GM19023 (cell line): ENCODE measurements at regions not wholly inside any gene's neighbourhood (a gene's known extent, or its start where the extent isn't known, plus 50 kb on each side); places are given as distances from the start of the nearest gene placed in this dataset.
"Not testable (repeated sequence)": the region's sequence is repeated elsewhere in the genome, so short reads cannot be mapped to it uniquely, and the experiment has no call there.

Source experiments
- ATAC-seq: cut with Tn5 transposase; IDR thresholded peaks from one replicate; pipeline ENCODE4 v1.9.1; 2021; ENCODE audit warnings: mild to moderate bottlenecking, moderate library complexity; ENCODE audit not compliant: unreplicated experiment

- ATAC-seq: no peak
Measured at GRCh38 chr3:70519026-70519425, 206.6 kb upstream of the MDFIC2 start.

DNA sequence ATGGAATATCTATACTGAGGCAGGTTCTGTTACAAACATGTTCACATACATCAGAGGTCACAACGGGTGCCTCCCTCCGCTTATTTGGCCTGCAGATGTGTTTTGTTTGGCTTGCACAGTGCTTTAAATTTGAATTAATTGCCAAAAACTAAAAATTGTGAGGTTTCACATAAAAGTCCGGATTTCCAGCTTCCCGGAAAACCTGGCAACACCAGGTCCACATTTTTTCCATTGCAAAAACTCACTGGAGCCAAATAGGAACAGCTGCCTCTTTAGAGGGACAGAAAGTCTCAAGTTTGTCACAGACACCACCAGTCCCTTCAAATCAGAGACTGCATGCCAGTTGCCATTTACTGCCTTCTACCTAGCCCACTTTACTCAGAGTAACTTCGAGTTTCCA, 205.9 kb upstream of the MDFIC2 start:
- ATAC-seq: no peak

DNA sequence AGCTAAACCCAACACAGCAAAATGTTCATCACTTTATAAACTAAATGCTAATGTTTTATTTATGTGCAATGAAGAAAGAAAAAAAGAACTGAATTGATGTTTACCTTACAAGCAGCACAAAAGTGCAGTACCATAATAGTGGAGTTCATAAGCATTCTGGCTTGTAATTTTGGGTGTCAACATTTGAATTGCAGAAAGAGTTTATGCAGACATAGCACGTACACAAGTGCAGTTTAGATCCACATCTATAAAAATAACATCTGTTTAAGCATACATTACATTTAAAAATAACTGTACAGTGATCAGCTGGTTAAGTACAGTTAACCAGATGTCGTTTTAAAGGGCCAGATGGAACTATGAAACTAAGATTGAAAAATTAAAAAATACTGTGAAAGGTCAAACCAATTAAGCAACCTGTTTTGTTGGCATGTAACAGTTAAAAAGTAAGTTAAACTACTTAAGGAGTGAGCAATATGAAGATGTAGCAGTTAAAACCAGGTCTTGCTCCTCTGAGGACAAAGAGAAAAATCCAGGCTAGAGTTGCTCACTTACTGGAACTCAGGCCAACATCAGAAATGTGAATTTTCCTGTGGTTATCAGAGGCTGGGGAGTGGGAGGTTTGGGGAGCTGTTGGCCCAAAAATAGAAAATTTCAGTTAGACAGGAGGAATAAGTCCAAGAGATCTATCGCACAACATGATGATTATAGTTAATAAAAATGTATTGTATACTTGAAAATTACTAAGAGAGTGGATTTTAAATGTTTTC, 204.9 kb upstream of the MDFIC2 start:
- no peak for ATAC-seq

- no peak for ATAC-seq
Measured at GRCh38 chr3:70516076-70516475, 203.6 kb upstream of the MDFIC2 start.

DNA sequence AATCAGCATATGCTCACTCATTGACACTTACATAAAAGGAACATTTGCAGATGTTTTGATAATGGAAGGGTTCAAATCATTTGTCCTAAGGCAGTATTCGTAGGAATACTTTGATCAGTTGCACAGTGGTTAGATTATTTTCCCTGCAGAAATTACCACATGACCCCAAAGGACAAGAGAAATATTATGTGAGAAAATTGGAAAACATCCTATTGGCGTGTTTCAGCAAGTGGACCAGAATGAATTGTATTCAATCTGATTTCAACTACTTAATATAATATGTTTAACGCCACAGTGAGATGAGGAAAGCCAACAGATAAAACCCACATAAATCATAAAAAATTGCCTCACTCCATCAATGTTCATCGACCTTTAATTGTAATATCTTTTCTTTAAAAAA, 195.0 kb upstream of the MDFIC2 start:
- no peak for ATAC-seq

- no peak for ATAC-seq
Measured at GRCh38 chr3:70506775-70507174, 194.3 kb upstream of the MDFIC2 start.

DNA sequence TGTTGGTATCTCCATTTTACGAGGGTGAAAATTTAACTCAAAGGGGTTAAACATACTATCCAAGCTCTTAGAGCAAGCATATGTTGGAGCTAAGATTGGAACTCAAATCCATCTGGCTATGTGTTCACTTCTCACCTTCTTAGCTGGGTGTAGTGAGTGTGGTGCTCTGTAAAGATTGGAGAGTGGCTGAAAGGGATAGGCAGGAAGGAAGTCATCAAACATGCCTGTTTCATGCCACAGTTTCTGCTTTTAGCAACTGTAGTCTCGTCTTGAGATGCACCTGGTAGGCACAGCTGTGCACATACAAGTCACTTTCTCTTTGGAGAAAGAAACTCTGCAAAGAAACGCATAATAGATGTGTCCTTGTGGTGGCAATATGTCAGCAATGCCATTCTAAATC, 189.1 kb upstream of the MDFIC2 start:
- ATAC-seq: no peak

DNA sequence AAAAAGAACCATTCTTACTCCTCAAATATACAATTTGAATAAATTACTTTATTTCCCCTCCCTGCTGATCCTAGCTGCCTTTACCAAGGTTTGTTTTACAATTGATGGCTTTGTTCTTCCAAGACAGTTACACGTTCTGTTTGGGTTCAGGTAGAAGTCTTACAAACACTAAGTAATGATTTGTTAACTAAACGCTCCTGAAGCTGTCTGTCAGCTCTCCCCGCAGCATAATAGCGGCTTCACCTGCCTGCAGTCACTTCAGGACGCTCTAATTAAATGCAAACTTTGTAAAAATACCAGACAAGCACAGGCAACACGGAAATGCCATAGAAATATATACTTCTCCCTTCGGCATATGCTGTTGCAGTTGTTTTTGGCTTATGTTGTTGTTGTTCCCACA, 176.4 kb upstream of the MDFIC2 start:
- no peak for ATAC-seq

- no peak for ATAC-seq
Measured at GRCh38 chr3:70488131-70488530, 175.7 kb upstream of the MDFIC2 start.

GRCh38 chr3:70486414-70487017, 174.1 kb upstream of the MDFIC2 start:
- no peak for ATAC-seq

DNA sequence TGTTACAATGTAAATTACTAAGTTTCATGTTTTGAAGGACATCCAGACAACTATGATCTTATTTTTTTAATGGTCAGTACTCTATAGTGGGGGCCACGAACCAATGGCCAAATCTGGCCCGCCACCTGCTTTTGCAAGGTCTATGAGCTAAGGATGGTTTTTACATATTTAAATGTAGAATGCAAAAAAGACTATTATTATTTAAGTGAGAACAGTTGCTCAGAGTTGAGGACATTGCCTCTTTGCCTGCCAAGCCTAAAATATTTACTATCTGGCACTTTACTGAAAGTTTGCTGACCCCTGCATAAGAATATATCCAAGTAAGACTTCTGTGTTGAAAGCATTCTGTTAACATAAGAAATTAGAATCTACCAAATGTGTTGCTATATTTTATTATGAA, 163.7 kb upstream of the MDFIC2 start:
- ATAC-seq: no peak

GRCh38 chr3:70471464-70472342, 159.3 kb upstream of the MDFIC2 start:
- ATAC-seq: no peak

DNA sequence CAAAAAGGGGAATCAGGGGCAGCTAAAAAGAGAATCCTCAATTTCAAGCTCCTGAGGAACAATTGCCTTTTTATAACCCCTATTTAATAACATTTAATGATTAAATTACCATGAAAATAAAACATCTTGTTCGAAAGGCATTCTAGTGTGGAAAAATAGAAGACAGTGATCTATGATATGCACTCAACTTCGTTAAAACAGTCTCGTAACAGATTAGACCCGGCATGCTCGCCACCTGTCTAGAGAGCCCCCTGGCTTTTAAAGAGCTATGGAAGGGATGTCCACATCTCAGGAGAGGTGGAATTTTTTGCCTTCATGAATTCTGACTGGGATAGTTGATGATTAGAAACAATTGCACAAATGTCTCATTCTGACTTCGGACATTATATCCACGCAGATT, 153.7 kb upstream of the MDFIC2 start:
- no peak for ATAC-seq

DNA sequence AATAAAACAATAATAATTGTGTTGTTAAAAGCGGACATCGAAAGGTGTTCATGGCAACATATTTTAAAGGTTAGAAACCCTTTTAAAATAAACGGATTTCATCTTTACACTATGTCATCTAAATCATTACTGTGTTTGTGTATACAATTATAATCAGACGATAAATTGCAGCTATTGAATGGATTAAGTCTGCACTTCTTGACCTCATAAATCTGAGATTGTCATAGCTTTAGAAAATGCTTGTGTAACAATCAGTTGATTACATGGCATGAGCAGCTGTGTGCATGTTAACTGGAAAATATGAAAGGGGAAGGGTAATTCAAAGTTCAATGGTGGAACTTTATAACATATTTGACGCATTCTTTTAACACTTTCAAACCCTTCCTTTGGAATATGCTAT, 152.4 kb upstream of the MDFIC2 start:
- ATAC-seq: no peak

DNA sequence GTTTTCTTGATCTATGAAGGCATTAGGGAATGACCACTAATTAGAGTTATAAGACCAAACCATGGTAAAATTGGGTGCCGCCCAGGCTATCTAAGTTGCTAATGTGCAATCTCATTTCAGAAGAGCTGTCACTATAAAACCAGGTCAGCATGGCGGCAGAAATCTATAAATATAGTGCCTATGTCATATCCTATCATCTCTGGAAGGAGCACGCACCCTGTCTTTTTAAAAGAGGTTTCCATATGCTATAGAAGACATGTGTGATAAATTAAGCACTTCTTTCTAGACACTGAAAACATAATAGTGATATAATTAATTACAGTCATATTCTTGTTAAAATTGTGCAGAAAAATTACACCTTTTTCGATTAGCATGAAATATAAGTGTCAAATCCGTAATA, 152.0 kb upstream of the MDFIC2 start:
- no peak for ATAC-seq

GRCh38 chr3:70450220-70450619, 137.8 kb upstream of the MDFIC2 start:
- not testable (repeated sequence) for ATAC-seq

DNA sequence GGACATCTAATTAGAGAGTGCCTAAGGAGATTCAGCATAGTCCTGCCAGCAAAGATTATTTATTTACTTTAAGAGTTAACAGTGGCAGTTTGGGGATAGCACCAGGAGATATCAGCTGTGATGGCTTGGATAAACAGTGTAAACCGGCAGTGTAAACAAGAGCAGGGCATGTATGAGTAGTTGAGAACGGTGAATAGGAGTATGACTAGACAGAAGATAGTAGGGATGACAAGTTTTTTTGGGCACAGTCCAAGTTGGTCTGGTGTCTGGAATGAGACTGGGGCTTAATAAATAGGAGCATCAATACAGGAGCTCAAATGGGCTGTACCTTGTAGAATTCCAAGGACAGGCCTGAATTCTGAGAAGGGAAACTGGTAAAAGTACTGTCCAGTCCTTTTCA, 123.0 kb upstream of the MDFIC2 start:
- not testable (repeated sequence) for ATAC-seq

DNA sequence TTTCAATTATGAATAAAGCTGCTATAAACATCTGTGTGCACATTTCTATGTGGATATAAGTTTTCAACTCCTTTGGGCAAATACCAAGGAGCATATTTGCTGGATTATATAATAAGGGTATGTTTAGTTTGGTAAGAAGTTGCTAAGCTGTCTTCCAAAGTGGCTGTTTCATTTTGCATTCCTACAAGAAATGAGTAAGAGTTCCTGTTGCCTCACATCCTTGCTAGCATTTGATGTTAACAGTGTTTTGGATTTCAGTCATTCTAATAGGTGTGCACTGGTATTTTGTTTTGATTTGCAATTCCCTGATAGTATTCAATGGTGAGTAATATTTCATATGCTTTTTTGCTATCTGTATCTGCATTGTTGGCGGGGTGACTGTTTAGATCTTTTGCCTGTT, 120.7 kb upstream of the MDFIC2 start:
- ATAC-seq: no peak

- ATAC-seq: no peak
Measured at GRCh38 chr3:70431911-70432310, 119.5 kb upstream of the MDFIC2 start.

GRCh38 chr3:70426071-70426470, 113.6 kb upstream of the MDFIC2 start:
- ATAC-seq: no peak

DNA sequence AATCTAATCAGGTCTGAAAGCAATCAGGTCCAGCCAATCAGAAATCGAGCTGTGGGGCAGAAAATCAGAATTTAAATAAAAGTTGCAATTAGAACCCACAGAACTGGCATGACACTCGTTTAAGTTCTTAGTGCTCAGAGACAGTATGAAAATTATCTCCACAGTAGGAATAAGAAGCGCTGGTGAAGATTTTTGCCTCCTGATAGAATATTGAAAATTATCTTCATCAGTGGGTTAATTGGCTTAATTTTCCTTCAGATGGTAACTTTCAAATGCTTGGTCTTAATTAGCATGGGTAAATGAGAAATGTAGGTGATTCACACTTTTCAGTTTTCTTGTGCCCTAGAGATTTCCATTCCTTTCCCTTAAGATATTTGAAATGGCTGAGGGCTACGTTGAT, 109.1 kb upstream of the MDFIC2 start:
- no peak for ATAC-seq

GRCh38 chr3:70409018-70409417, 96.6 kb upstream of the MDFIC2 start:
- ATAC-seq: no peak
